Tibial artery (tissue), 4 donors: ENCODE measurements at regions not wholly inside any gene's neighbourhood (a gene's known extent, or its start where the extent isn't known, plus 50 kb on each side); places are given as distances from the start of the nearest gene placed in this dataset.

Source experiments
- DNase-seq, 2 donors: peaks; one replicate each; pipeline ENCODE4 v3.0.0-alpha.2; 2019
- H3K27ac ChIP-seq, 2 donors: fragments of 200-600 bp; sonication (generic) in 1 of 2; 1 replicate in 1 of 2; 2 replicates in 1 of 2; pipeline ENCODE4 v1.5.1; 2018 to 2019; ENCODE audit warnings: mild to moderate bottlenecking in 1 of 2
- H3K27me3 ChIP-seq, 2 donors: fragments of 200-600 bp; sonication (generic) in 1 of 2; one replicate each; pipeline versions ENCODE4 v1.5.1 to v1.6.0; 2016 to 2019
- H3K36me3 ChIP-seq, 3 donors: fragments of 200-600 bp; sonication (generic) in 2 of 3; one replicate each; pipeline ENCODE4 v1.5.1; 2016 to 2019; ENCODE audit warnings: mild to moderate bottlenecking in 2 of 3
- H3K4me1 ChIP-seq, 4 donors: fragments of 200-600 bp; sonication (generic) in 2 of 4; 1 replicate in 3 of 4; 2 replicates in 1 of 4; pipeline ENCODE4 v1.5.1; 2016 to 2019
- H3K4me3 ChIP-seq, 2 donors: fragments of 200-600 bp; sonication (generic) in 1 of 2; 1 replicate in 1 of 2; 2 replicates in 1 of 2; pipeline ENCODE4 v1.5.1; 2018 to 2019; ENCODE audit warnings: mild to moderate bottlenecking in 2 of 2
- H3K9me3 ChIP-seq, 3 donors: fragments of 200-600 bp; sonication (generic) in 1 of 3; one replicate each; pipeline ENCODE4 v1.5.1; 2016 to 2019
- intact Hi-C: fragments of 100-400 bp; cut with DNase I; formaldehyde crosslinking; loops from one replicate; pipeline ENCODE4 v1.15.0; 2023; ENCODE audit warnings: low total_unique reads
- TF ChIP-seq, protein P1 (sequence below), 2 experiments: fragments of 200-600 bp in 1 of 2; fragments of 450-650 bp in 1 of 2; IDR thresholded peaks; one replicate each; pipeline ENCODE4 v1.5.1; 2017 to 2019; ENCODE audit warnings: antibody characterized with exemption in 2 of 2, mild to moderate bottlenecking in 1 of 2, moderate library complexity in 1 of 2

DNA sequence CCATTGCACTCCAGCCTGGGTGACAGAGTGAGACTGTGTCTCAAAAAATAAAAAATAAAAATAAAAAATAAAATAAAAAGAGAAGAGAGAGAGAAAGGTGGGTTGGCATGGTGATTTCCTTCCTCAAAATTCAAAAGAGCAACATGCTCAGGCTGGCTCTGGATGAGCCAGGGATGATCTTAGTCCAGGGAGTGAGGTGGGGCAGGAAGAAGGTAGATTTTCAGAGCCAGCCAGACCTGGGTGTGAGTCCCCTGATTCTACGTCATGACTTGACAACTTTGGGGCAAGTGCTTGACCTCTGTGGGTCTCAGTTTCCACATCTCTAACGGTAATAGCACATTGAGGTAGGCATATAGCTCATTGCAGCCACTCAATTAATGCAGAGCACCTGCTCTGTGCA lies 109.4 kb upstream of the CTBP2 start:
- Histone ChIP-seq H3K4me3 (no peak overlapping the region), H3K36me3 (no peaks in the 10 kb centered on the region), H3K4me1 (no peaks in the 10 kb centered on the region), H3K27me3 (peaks cover 0 to 8% of the 10 kb centered on the region in 2 donors), H3K27ac (no peak overlapping the region), H3K9me3 (no peaks in the 10 kb centered on the region)
- intact Hi-C loops = no loop called here
- TF ChIP-seq, protein P1, sequence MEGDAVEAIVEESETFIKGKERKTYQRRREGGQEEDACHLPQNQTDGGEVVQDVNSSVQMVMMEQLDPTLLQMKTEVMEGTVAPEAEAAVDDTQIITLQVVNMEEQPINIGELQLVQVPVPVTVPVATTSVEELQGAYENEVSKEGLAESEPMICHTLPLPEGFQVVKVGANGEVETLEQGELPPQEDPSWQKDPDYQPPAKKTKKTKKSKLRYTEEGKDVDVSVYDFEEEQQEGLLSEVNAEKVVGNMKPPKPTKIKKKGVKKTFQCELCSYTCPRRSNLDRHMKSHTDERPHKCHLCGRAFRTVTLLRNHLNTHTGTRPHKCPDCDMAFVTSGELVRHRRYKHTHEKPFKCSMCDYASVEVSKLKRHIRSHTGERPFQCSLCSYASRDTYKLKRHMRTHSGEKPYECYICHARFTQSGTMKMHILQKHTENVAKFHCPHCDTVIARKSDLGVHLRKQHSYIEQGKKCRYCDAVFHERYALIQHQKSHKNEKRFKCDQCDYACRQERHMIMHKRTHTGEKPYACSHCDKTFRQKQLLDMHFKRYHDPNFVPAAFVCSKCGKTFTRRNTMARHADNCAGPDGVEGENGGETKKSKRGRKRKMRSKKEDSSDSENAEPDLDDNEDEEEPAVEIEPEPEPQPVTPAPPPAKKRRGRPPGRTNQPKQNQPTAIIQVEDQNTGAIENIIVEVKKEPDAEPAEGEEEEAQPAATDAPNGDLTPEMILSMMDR (IDR thresholded peaks at IDR 0.05) = no peak
- no peak for DNase-seq

DNA sequence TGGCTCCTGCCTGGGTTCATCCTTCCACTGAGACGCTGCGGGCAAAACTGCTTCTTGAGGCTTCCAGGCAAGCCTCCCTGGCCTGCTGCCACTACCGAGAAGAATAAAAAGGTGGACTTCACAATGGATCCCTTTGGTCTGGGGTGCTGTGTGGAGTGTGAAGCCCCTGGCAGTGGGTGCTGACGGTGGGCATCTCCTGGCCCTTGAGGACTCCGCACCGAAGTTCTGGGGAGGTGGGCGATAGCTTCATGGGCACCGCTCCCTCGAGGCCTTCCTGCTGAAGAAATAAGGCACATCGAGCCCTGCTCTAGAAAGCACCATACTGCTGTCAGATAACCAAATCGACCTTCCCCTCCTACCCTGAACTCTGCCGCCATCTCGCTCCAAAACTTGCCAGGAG lies 106.6 kb upstream of the CTBP2 start:
- Histone ChIP-seq H3K36me3 (no peaks in the 10 kb centered on the region), H3K4me1 (no peaks in the 10 kb centered on the region), H3K4me3 (no peak overlapping the region), H3K27me3 (peaks cover 0 to 8% of the 10 kb centered on the region in 2 donors), H3K9me3 (no peaks in the 10 kb centered on the region), H3K27ac (no peak overlapping the region)
- intact Hi-C loops = no loop called here
- TF ChIP-seq, protein P1 (IDR thresholded peaks at IDR 0.05) = no peak
- DNase-seq = no peak

DNA sequence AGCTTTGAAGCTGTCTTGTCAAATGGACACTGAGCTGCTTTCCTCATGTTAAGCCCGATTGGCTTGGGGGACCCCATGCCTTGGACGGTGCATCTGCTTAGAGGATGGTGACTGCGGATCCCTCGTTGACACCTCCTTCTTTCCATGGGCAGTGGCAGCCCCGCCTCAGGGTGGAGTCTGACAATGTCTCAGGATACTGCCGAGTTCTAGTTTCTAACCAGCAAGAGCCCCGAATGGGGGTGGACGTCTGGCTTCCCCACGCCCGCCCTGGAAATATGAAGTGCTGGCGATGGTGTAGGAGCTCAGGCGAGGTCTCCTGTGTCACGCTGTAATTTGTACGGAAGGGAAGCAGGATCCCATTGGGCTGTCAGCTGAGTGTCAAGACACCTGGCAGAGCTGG lies 106.2 kb upstream of the CTBP2 start:
- H3K36me3 ChIP-seq = no peaks in the 10 kb centered on the region
- no peak overlapping the region for H3K4me3 ChIP-seq
- DNase-seq = no peak
- intact Hi-C loops = no loop called here
- no peak overlapping the region for H3K27ac ChIP-seq
- TF ChIP-seq, protein P1 (IDR thresholded peaks at IDR 0.05) = no peak
- peaks cover 0 to 8% of the 10 kb centered on the region in 2 donors for H3K27me3 ChIP-seq
- no peaks in the 10 kb centered on the region for H3K4me1 ChIP-seq
- H3K9me3 ChIP-seq = no peaks in the 10 kb centered on the region

DNA sequence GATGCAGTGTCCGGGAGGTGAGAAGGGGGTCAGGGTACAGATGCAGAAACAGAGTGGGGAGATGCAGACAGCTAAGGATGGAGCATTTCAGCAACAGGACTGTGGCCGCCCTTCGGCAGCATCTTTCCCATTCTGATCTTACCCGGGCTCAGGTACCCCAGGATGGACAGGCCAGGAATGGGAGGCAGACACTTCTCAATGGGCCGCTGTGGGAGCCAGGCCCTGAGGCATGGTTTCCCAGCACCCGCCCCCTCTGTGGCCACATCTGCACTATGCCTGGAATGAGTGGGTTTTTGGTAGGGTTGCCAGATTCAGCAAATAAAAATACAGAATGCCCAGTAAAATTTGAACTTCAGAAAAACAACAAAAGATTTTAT lies 105.2 kb upstream of the CTBP2 start:
- Histone ChIP-seq H3K4me3 (no peak overlapping the region), H3K9me3 (no peaks in the 10 kb centered on the region), H3K27me3 (peaks cover 0 to 5% of the 10 kb centered on the region in 2 donors), H3K36me3 (no peaks in the 10 kb centered on the region), H3K4me1 (no peaks in the 10 kb centered on the region), H3K27ac (no peak overlapping the region)
- no peak for DNase-seq
- intact Hi-C loops = no loop called here
- TF ChIP-seq, protein P1 (IDR thresholded peaks at IDR 0.05) = no peak

DNA sequence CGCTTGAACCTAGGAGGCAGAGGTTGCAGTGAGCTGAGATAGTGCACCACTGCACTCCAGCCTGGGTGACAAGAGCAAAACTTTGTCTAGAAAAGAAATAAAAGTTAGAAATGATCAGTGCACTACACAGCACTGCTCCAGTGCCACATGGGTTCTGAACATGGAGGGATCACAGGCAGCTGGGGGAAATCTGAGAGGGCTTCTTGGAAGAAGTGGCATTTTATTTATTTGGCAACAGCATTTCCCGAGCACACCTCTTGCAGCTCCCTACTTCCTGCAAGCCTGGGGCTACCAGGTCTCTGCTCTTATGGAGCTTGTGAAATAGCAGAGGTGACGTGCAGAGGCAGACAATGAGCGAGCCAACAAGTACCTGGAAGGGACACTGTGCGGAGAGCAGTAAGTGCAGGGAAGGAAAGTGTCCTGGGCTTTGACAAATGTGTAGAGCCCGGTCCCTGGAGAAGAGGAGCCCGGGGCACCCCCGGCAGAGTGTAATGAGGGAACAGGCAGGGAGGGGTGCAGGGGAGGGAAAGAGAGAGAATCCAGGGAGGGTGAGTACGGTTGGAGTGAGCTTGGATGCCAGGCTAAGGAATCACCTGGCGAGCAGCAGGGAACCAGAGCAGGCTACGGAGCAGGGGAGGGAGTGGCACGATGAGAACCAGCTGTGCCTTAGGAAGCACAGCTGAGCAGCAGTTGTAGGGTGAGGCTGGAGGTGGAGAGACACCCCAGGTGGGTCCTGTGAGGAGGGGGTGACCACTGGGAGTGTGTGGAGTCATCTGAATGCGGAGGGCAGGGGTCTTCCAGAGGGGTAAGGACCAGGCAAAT lies 104.6 kb upstream of the CTBP2 start:
- intact Hi-C loops = no loop called here

More for the DNA sequence above, 104.6 kb upstream of the CTBP2 start:
- no peak for DNase-seq
- Histone ChIP-seq H3K27me3 (peaks cover 0 to 4% of the 10 kb centered on the region in 2 donors), H3K4me3 (no peak overlapping the region), H3K4me1 (no peaks in the 10 kb centered on the region), H3K36me3 (no peaks in the 10 kb centered on the region), H3K9me3 (no peaks in the 10 kb centered on the region), H3K27ac (no peak overlapping the region)
- TF ChIP-seq, protein P1 (IDR thresholded peaks at IDR 0.05) = no peak
